ENCODE measurements at regions not wholly inside any gene's neighbourhood (a gene's known extent, or its start where the extent isn't known, plus 50 kb on each side); places are given as distances from the start of the nearest gene placed in this dataset.

GRCh38 chr18:53649621-53650020, 574.8 kb downstream of the MBD2 start:
- TF ChIP-seq CTCF (IDR thresholded peaks at IDR 0.05): no peak
- no peak for TF ChIP-seq EZH2 (IDR thresholded peaks at IDR 0.05; ENCODE audit: borderline replicate concordance, insufficient read depth, low read depth, low read length, poor library complexity, severe bottlenecking)

Measured in B cell (primary cell).